KMS-11 (cell line): ENCODE measurements at regions not wholly inside any gene's neighbourhood (a gene's known extent, or its start where the extent isn't known, plus 50 kb on each side); places are given as distances from the start of the nearest gene placed in this dataset.

ENCODE experiments used
- H2AFZ ChIP-seq: fragments of 200-600 bp; sonication (generic); 2 replicates; pipeline ENCODE4 v1.6.1; 2016; ENCODE audit warnings: antibody characterized with exemption, mixed run types, low read depth
- H3K27ac ChIP-seq: fragments of 200-600 bp; sonication (generic); 2 replicates; pipeline ENCODE4 v1.6.1; 2016; ENCODE audit warnings: mild to moderate bottlenecking, mixed run types
- H3K27me3 ChIP-seq: fragments of 200-600 bp; sonication (generic); 2 replicates; pipeline ENCODE4 v1.6.1; 2017; ENCODE audit warnings: mild to moderate bottlenecking, low read depth, mixed run types, moderate library complexity; ENCODE audit not compliant: insufficient read depth
- H3K36me3 ChIP-seq: fragments of 200-600 bp; sonication (generic); 2 replicates; pipeline ENCODE4 v1.6.1; 2017; ENCODE audit warnings: mild to moderate bottlenecking, mixed run types; ENCODE audit not compliant: insufficient read depth
- H3K4me1 ChIP-seq: fragments of 200-600 bp; sonication (generic); 2 replicates; pipeline ENCODE4 v1.6.1; 2016; ENCODE audit warnings: mild to moderate bottlenecking, low read depth, mixed run types; ENCODE audit not compliant: poor library complexity, severe bottlenecking
- H3K4me2 ChIP-seq: fragments of 200-600 bp; sonication (generic); 2 replicates; pipeline ENCODE4 v1.7.0; 2016; ENCODE audit warnings: mild to moderate bottlenecking, mixed run types
- H3K4me3 ChIP-seq: fragments of 200-600 bp; sonication (generic); IDR thresholded peaks from 2 replicates; pipeline ENCODE4 v1.6.1; 2017; ENCODE audit warnings: low read depth, low read length, mixed read lengths; ENCODE audit not compliant: insufficient read depth
- H3K79me2 ChIP-seq: fragments of 200-600 bp; sonication (generic); 2 replicates; pipeline ENCODE4 v1.6.1; 2016; ENCODE audit warnings: low read depth, mixed run types; ENCODE audit not compliant: insufficient read depth
- H3K9ac ChIP-seq: fragments of 200-600 bp; sonication (generic); 2 replicates; pipeline ENCODE4 v1.6.1; 2016; ENCODE audit warnings: mild to moderate bottlenecking, mixed run types
- H4K20me1 ChIP-seq: fragments of 200-600 bp; sonication (generic); 2 replicates; pipeline ENCODE4 v1.6.1; 2016; ENCODE audit warnings: mild to moderate bottlenecking, mixed run types; ENCODE audit not compliant: insufficient read depth
- CTCF ChIP-seq: fragments of 200-600 bp; sonication (generic); conservative IDR thresholded peaks from 2 replicates; pipeline ENCODE4 v1.6.1; 2017; ENCODE audit warnings: low read depth, mild to moderate bottlenecking, antibody characterized with exemption, low read length, moderate library complexity, mixed read lengths

DNA sequence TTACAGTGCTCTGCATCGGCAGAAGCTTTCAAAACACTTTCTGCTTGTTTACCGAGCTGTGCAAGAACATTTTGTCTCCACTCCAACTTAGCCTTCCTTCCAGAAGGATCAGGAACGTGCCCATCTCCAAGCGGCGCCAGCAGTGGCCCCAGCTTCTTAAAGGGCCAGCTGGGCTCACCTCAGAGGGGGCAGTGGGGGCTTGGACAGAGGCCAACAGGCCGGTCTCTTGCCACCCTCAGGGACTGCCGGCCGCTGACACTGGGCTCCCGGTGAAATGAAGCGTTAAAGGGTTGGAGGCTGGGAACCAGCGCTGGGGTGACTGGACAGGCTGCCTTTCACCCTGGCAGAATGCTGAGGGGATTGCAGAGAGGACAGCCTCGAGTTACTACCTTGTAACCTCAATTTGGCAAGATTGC is 67.0 kb upstream of the RNU6ATAC start:
- H3K79me2 ChIP-seq, result no peaks in the 10 kb centered on the region
- no peak for TF ChIP-seq CTCF
- H3K9ac ChIP-seq, result no peak overlapping the region

GRCh38 chr9:134231767-134232166 is 67.4 kb upstream of the RNU6ATAC start:
- no peak for TF ChIP-seq CTCF

More for the DNA sequence above, 67.0 kb upstream of the RNU6ATAC start:
- Histone ChIP-seq H3K36me3 (no peaks in the 10 kb centered on the region), H3K4me3 (no peak overlapping the region), H3K27ac (no peak overlapping the region), H3K4me2 (no peak overlapping the region), H4K20me1 (no peaks in the 10 kb centered on the region), H3K4me1 (peaks cover 11% of the 10 kb centered on the region), H2AFZ (no peak overlapping the region), H3K27me3 (peaks cover 30% of the 10 kb centered on the region)

GRCh38 chr9:134233022-134233421 is 68.7 kb upstream of the RNU6ATAC start:
- H2AFZ ChIP-seq, result no peak overlapping the region
- no peaks in the 10 kb centered on the region for H3K79me2 ChIP-seq
- H3K27me3 ChIP-seq, result peaks cover 30% of the 10 kb centered on the region
- no peak overlapping the region for H3K27ac ChIP-seq
- H3K9ac ChIP-seq, result no peak overlapping the region
- H3K4me1 ChIP-seq, result peaks cover 11% of the 10 kb centered on the region
- no peak overlapping the region for H3K4me2 ChIP-seq
- H3K4me3 ChIP-seq, result no peak overlapping the region
- no peaks in the 10 kb centered on the region for H3K36me3 ChIP-seq
- H4K20me1 ChIP-seq, result no peaks in the 10 kb centered on the region
- no peak for TF ChIP-seq CTCF

More at GRCh38 chr9:134231767-134232166, 67.4 kb upstream of the RNU6ATAC start:
- Histone ChIP-seq H3K27ac (no peak overlapping the region), H3K36me3 (no peaks in the 10 kb centered on the region), H3K4me3 (no peak overlapping the region), H4K20me1 (no peaks in the 10 kb centered on the region), H2AFZ (no peak overlapping the region), H3K4me1 (peaks cover 11% of the 10 kb centered on the region), H3K9ac (no peak overlapping the region), H3K79me2 (no peaks in the 10 kb centered on the region), H3K4me2 (no peak overlapping the region), H3K27me3 (peaks cover 30% of the 10 kb centered on the region)

- no peak for TF ChIP-seq CTCF
- no peak overlapping the region for H3K27ac ChIP-seq
- H3K4me1 ChIP-seq, result peaks cover 11% of the 10 kb centered on the region
- H3K27me3 ChIP-seq, result peaks cover 29% of the 10 kb centered on the region
- H3K4me3 ChIP-seq, result no peak overlapping the region
- H3K36me3 ChIP-seq, result no peaks in the 10 kb centered on the region
- H3K4me2 ChIP-seq, result no peak overlapping the region
- H4K20me1 ChIP-seq, result no peaks in the 10 kb centered on the region
- H3K9ac ChIP-seq, result no peak overlapping the region
- H2AFZ ChIP-seq, result no peak overlapping the region
- H3K79me2 ChIP-seq, result no peaks in the 10 kb centered on the region
Observed at GRCh38 chr9:134234001-134234660, 69.8 kb upstream of the RNU6ATAC start.
